Mucosa of rectum (tissue), 2 donors: ENCODE measurements at regions not wholly inside any gene's neighbourhood (a gene's known extent, or its start where the extent isn't known, plus 50 kb on each side); places are given as distances from the start of the nearest gene placed in this dataset.
"Not testable (repeated sequence)": the region's sequence is repeated elsewhere in the genome, so short reads cannot be mapped to it uniquely, and the experiment has no call there.

ENCODE experiments used
- H3K27ac ChIP-seq, 2 donors: one replicate each; pipeline ENCODE4 v1.7.0; 2013; ENCODE audit warnings: inconsistent platforms in 2 of 2, low read depth in 2 of 2, low read length in 2 of 2
- H3K27me3 ChIP-seq, 2 donors: one replicate each; pipeline ENCODE4 v1.7.0; 2013; ENCODE audit warnings: low read length in 2 of 2; ENCODE audit not compliant: control insufficient read depth in 2 of 2, insufficient read depth in 2 of 2
- H3K36me3 ChIP-seq, 2 donors: one replicate each; pipeline ENCODE4 v1.7.0; 2013; ENCODE audit warnings: low read length in 2 of 2; ENCODE audit not compliant: control insufficient read depth in 2 of 2, insufficient read depth in 2 of 2
- H3K4me1 ChIP-seq, 2 donors: one replicate each; pipeline ENCODE4 v1.7.0; 2013; ENCODE audit warnings: low read length in 2 of 2, mild to moderate bottlenecking in 1 of 2; ENCODE audit not compliant: control insufficient read depth in 2 of 2, insufficient read depth in 2 of 2
- H3K4me3 ChIP-seq, 2 donors: one replicate each; pipeline ENCODE4 v1.7.0; 2013; ENCODE audit warnings: low read length in 2 of 2
- H3K9ac ChIP-seq, 2 donors: one replicate each; pipeline ENCODE4 v1.7.0; 2013; ENCODE audit warnings: low read length in 2 of 2, low read depth in 1 of 2, mild to moderate bottlenecking in 1 of 2
- H3K9me3 ChIP-seq, 2 donors: one replicate each; pipeline ENCODE4 v1.7.0; 2013; ENCODE audit warnings: low read length in 2 of 2; ENCODE audit not compliant: control insufficient read depth in 2 of 2
- donor health status: healthy.
- donor health status: Normal muscosa, but diverticular disease.

DNA sequence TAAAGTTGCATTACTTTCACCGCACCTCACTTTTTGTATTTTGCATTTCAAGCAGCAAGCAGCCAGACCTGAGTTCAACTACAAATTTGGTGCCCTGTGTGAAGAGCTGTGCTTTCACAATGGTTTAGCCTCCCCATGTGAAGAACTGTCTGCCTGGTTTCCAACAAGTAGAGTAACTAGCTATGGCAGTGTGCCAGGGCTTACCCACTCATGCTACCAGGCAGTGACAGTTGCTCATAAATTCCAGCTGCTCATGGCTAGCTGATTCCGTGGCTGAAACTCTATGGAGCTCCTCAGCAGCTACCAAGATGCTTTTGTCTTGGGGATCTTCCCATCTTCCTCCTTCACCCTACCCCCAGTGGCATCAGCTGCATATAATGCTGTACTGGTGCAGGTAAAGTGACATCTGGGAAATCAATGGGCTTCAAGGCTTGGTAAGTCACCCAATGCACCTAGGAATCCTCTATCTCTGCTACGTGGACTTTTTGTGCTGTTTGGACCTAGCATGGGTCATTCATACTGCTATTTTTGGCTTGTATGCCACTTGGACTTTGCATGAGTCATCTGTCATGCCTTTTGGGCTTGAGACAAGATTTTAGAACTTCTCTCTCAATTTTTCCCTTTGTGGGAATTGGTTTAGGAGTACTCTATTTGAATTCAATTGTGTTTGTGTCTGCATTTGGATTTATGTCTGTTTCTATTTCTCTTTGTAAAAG lies 176.5 kb upstream of the GJE1 start:
- Histone ChIP-seq H3K36me3 (no peaks in the 10 kb centered on the region), H3K27ac (no peak overlapping the region), H3K9ac (no peak overlapping the region), H3K4me1 (no peaks in the 10 kb centered on the region), H3K27me3 (no peaks in the 10 kb centered on the region), H3K9me3 (peaks cover 0 to 4% of the 10 kb centered on the region in 2 donors), H3K4me3 (no peak overlapping the region)

DNA sequence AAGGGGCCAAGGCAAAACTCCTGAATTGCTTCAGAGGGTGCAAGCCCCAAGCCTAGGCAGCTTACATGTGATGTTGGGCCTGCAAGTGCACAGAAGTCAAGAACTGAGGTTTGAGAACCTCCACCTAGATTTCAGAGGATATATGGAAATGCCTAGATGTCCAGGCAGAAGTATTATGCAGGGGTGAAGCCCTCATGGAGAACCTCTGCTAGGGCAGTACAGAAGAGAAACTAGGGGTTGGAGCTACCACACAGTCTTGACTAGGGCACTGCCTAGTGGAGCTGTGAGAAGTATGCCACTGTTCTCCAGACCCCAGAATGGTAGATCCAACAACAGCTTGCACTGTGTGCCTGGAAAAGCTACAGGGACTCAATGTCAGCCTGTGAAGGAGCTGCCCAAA lies 179.7 kb upstream of the GJE1 start:
- Histone ChIP-seq H3K27ac (no peak overlapping the region), H3K27me3 (no peaks in the 10 kb centered on the region), H3K9me3 (peaks cover 0 to 4% of the 10 kb centered on the region in 2 donors), H3K9ac (no peak overlapping the region), H3K36me3 (no peaks in the 10 kb centered on the region), H3K4me1 (no peaks in the 10 kb centered on the region), H3K4me3 (no peak overlapping the region)

GRCh38 chr6:141946502-141946901 lies 186.2 kb upstream of the GJE1 start:
- Histone ChIP-seq H3K9me3 (no peaks in the 10 kb centered on the region), H3K9ac (no peak overlapping the region), H3K4me1 (no peaks in the 10 kb centered on the region), H3K27ac (no peak overlapping the region), H3K36me3 (no peaks in the 10 kb centered on the region), H3K27me3 (no peaks in the 10 kb centered on the region), H3K4me3 (no peak overlapping the region)

- Histone ChIP-seq H3K4me3 (no peak overlapping the region), H3K27ac (no peak overlapping the region), H3K36me3 (no peaks in the 10 kb centered on the region), H3K27me3 (no peaks in the 10 kb centered on the region), H3K9me3 (peaks cover 0 to 2% of the 10 kb centered on the region in 2 donors), H3K4me1 (no peaks in the 10 kb centered on the region), H3K9ac (no peak overlapping the region)
Measured at GRCh38 chr6:141938664-141939063, 194.1 kb upstream of the GJE1 start.

- no peak overlapping the region for H3K27ac ChIP-seq
- H3K36me3 ChIP-seq: no peaks in the 10 kb centered on the region
- H3K4me3 ChIP-seq: no peak overlapping the region
Measured at GRCh38 chr6:141932685-141933084, 200.0 kb upstream of the GJE1 start.

DNA sequence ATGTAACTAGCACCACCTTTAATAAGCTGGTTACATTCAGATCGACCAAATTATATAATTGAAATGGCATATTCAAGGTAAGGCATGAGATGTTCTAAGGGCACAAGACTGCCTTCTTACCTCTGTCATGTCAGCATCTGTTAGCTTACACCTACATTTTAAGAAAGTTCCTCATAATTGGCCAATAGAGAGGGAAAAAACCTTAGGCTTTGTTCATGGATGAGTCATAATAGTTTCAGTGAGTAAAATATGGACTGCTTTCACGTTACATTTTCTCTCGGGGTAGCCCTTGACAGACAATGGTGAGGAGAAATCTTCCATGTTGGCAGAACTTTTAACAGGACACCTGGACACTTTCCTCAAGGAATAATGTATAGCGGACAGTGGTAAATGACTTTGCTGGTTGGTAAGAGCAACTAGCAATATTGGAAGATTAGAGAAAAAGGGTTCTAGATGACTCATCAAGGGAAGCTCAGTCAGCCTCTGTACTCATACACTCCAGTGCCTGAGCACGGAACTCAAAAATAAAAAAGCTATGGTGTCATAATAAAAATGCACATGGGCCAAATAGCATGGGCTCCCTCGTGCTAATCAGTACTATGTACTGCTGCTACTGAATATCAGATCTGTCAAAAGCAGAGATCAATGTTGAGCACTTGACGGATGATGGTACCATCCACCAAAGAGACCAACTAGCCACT lies 206.4 kb upstream of the GJE1 start:
- not testable (repeated sequence) for H3K36me3 ChIP-seq, H3K27ac ChIP-seq, H3K27me3 ChIP-seq, H3K9ac ChIP-seq, H3K9me3 ChIP-seq, H3K4me3 ChIP-seq, H3K4me1 ChIP-seq

More at GRCh38 chr6:141932685-141933084, 200.0 kb upstream of the GJE1 start:
- H3K9me3 ChIP-seq: no peaks in the 10 kb centered on the region
- no peak overlapping the region for H3K9ac ChIP-seq
- H3K27me3 ChIP-seq: no peaks in the 10 kb centered on the region
- H3K4me1 ChIP-seq: no peaks in the 10 kb centered on the region

- H3K27me3 ChIP-seq: no peaks in the 10 kb centered on the region
- H3K36me3 ChIP-seq: no peaks in the 10 kb centered on the region
- H3K9me3 ChIP-seq: no peaks in the 10 kb centered on the region
- no peak overlapping the region for H3K27ac ChIP-seq
- no peak overlapping the region for H3K9ac ChIP-seq
- H3K4me3 ChIP-seq: no peak overlapping the region
- no peaks in the 10 kb centered on the region for H3K4me1 ChIP-seq
Measured at GRCh38 chr6:141925001-141925400, 207.7 kb upstream of the GJE1 start.

- no peak overlapping the region for H3K4me3 ChIP-seq
- no peaks in the 10 kb centered on the region for H3K27me3 ChIP-seq
- no peaks in the 10 kb centered on the region for H3K36me3 ChIP-seq
- H3K9me3 ChIP-seq: no peaks in the 10 kb centered on the region
- no peaks in the 10 kb centered on the region for H3K4me1 ChIP-seq
- no peak overlapping the region for H3K9ac ChIP-seq
- H3K27ac ChIP-seq: no peak overlapping the region
Measured at GRCh38 chr6:141922898-141923297, 209.8 kb upstream of the GJE1 start.

DNA sequence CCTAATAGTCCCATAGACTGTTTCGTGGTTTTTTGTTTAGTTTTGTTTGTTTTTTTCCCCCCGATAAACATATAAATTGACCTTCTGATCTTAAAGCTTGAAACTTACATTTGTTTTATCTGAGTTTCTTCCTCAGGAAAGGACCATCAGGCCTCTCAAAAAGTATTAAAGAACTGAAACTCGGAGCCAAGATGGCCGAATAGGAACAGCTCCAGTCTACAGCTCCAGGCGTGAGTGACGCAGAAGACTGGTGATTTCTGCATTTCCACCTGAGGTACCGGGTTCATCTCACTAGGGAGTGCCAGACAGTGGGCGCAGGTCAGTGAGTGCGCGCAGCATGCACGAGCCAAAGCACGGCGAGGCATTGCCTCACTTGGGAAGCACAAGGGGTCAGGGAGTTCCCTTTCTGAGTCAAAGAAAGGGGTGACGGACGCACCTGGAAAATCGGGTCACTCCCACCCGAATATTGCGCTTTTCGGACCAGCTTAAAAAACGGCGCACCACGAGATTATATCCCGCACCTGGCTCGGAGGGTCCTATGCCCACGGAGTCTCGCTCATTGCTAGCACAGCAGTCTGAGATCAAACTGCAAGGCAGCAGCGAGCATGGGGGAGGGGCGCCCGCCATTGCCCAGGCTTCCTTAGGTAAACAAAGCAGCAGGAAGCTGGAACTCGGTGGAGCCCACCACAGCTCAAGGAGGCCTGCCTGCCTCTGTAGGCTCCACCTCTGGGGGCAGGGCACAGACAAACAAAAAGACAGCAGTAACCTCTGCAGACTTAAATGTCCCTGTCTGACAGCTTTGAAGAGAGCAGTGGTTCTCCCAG lies 215.8 kb upstream of the GJE1 start:
- not testable (repeated sequence) for H3K9me3 ChIP-seq

GRCh38 chr6:141914646-141915045 lies 218.1 kb upstream of the GJE1 start:
- no peak overlapping the region for H3K9ac ChIP-seq
- H3K9me3 ChIP-seq: no peaks in the 10 kb centered on the region
- no peaks in the 10 kb centered on the region for H3K4me1 ChIP-seq
- H3K4me3 ChIP-seq: no peak overlapping the region
- H3K36me3 ChIP-seq: no peaks in the 10 kb centered on the region
- H3K27ac ChIP-seq: no peak overlapping the region
- H3K27me3 ChIP-seq: no peaks in the 10 kb centered on the region

More for the DNA sequence above, 215.8 kb upstream of the GJE1 start:
- not testable (repeated sequence) for H3K9ac ChIP-seq, H3K36me3 ChIP-seq, H3K27me3 ChIP-seq, H3K4me3 ChIP-seq, H3K4me1 ChIP-seq, H3K27ac ChIP-seq
